Glomerular visceral epithelial cell (primary cell): ENCODE measurements at regions not wholly inside any gene's neighbourhood (a gene's known extent, or its start where the extent isn't known, plus 50 kb on each side); places are given as distances from the start of the nearest gene placed in this dataset.

Experiments used
- DNase-seq: peaks from one replicate; pipeline ENCODE4 v3.0.0-alpha.2; 2016; ENCODE audit errors: extremely low spot score

- no peak for DNase-seq
Observed at GRCh38 chr12:125360540-125360939, 295.3 kb downstream of the AACS start.

GRCh38 chr12:125371033-125371432, 305.8 kb downstream of the AACS start:
- DNase-seq: no peak

- DNase-seq: no peak
Observed at GRCh38 chr12:125372085-125372484, 306.9 kb downstream of the AACS start.

GRCh38 chr12:125373375-125373774, 308.1 kb downstream of the AACS start:
- no peak for DNase-seq

GRCh38 chr12:125376422-125376821, 311.2 kb downstream of the AACS start:
- no peak for DNase-seq

GRCh38 chr12:125377093-125377492, 311.9 kb downstream of the AACS start:
- DNase-seq: no peak

GRCh38 chr12:125381373-125381772, 316.1 kb downstream of the AACS start:
- no peak for DNase-seq

- DNase-seq: no peak
Observed at GRCh38 chr12:125382926-125383325, 317.7 kb downstream of the AACS start.

- DNase-seq: no peak
Observed at GRCh38 chr12:125386652-125387051, 321.4 kb downstream of the AACS start.

- DNase-seq: no peak
Observed at GRCh38 chr12:125387206-125387605, 322.0 kb downstream of the AACS start.

GRCh38 chr12:125389061-125389697, 323.9 kb downstream of the AACS start:
- DNase-seq: no peak

GRCh38 chr12:125393569-125393968, 328.3 kb downstream of the AACS start:
- no peak for DNase-seq

- no peak for DNase-seq
Observed at GRCh38 chr12:125395583-125396215, 330.5 kb downstream of the AACS start.

GRCh38 chr12:125399489-125399888, 334.3 kb downstream of the AACS start:
- no peak for DNase-seq

GRCh38 chr12:125402874-125403789, 337.9 kb downstream of the AACS start:
- no peak for DNase-seq

GRCh38 chr12:125403843-125404242, 338.6 kb downstream of the AACS start:
- DNase-seq: no peak

GRCh38 chr12:125406131-125406530, 340.9 kb downstream of the AACS start:
- DNase-seq: no peak

- no peak for DNase-seq
Observed at GRCh38 chr12:125408718-125409117, 343.5 kb downstream of the AACS start.

- no peak for DNase-seq
Observed at GRCh38 chr12:125412506-125412905, 347.3 kb downstream of the AACS start.

- DNase-seq: no peak
Observed at GRCh38 chr12:125417446-125417845, 352.2 kb downstream of the AACS start.

GRCh38 chr12:125418902-125419564, 353.8 kb downstream of the AACS start:
- no peak for DNase-seq

- no peak for DNase-seq
Observed at GRCh38 chr12:125424909-125425308, 359.7 kb downstream of the AACS start.
